ENCODE measurements at regions not wholly inside any gene's neighbourhood (a gene's known extent, or its start where the extent isn't known, plus 50 kb on each side); places are given as distances from the start of the nearest gene placed in this dataset.

DNA sequence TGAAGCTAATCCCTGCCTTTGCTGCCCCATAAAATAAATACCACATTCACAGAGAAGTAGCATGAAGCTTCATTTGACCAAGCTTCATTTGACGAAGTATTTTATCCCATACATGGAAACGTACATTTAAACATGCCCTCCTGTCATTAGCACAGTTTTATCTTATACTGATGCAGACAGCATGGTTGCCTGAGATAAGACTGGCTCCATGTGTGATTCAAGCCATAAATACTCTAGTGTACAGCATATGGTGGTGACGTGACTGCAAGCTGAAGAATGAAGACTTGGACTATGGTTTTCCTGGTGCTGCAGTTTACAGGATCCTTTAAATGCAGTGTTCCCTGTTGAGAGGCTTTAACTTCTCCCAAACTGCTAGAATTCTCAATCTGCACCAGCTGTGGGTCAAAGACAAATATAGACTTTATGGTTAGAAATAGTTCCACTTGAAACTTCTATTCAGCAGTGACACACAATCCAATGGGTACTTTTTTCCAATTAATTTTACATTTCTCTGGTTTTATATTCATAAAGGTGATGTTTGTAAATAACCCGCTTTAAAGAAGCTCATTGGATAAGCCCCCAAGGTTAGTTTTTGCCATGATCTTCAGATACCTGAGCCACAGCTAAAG is 64.9 kb downstream of the CYB561 start:
- DNase-seq (ENCODE audit: low spot score), result no peak

DNA sequence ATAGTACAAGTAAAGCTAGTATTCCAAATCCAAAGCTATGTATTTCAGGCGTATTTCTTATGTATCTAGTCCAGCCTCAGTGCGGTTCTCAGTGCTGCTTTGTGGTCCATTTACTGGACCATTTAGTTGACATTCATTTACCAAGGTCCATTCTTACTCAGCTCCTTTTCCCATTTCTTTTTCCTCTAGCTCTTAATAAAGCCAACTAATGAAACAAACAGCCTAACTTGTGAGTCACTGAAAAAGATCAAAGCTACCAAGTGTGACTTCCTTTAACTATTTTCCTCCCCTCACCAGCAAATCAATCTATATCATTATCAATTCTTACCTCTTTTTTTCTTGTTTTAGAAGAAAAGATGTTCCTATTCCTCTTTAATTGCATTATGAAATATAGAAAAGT is 64.0 kb downstream of the CYB561 start:
- DNase-seq (ENCODE audit: low spot score), result no peak

Data from AG08396 (cell line).